DND-41 (cell line): ENCODE measurements at regions not wholly inside any gene's neighbourhood (a gene's known extent, or its start where the extent isn't known, plus 50 kb on each side); places are given as distances from the start of the nearest gene placed in this dataset.

Experiments used
- ATAC-seq: fragments of 200-7000 bp; cut with Tn5 transposase; 3 replicates; pipeline ENCODE4 v1.9.1; 2021; ENCODE audit warnings: low read depth; ENCODE audit not compliant: insufficient read depth
- DNase-seq: peaks from one replicate; pipeline ENCODE4 v3.0.0-alpha.2; 2020
- H2AFZ ChIP-seq: 2 replicates; pipeline ENCODE4 v1.6.0; 2012; ENCODE audit warnings: low read depth, low read length
- H3K27ac ChIP-seq: 2 replicates; pipeline ENCODE4 v1.5.1; 2012; ENCODE audit warnings: low read length, inconsistent platforms
- H3K27me3 ChIP-seq: fragments of 200-600 bp; sonication (generic); 2 replicates; pipeline ENCODE4 v1.6.0; 2012; ENCODE audit warnings: low read length, mild to moderate bottlenecking, inconsistent platforms; ENCODE audit not compliant: insufficient read depth, poor library complexity
- H3K36me3 ChIP-seq: 2 replicates; pipeline ENCODE4 v1.5.1; 2012; ENCODE audit warnings: low read length, inconsistent platforms; ENCODE audit not compliant: insufficient read depth
- H3K4me1 ChIP-seq: 2 replicates; pipeline ENCODE4 v1.5.1; 2012; ENCODE audit warnings: mild to moderate bottlenecking, low read length; ENCODE audit not compliant: insufficient read depth
- H3K4me2 ChIP-seq: 2 replicates; pipeline ENCODE4 v1.6.0; 2012; ENCODE audit warnings: mild to moderate bottlenecking, moderate library complexity, low read length, inconsistent platforms; ENCODE audit not compliant: insufficient read depth
- H3K4me3 ChIP-seq, 2 experiments: fragments of 200-600 bp in 1 of 2; shearing (Covaris generic) in 1 of 2; 2 replicates each; pipeline ENCODE4 v1.5.1; 2012 to 2016; ENCODE audit warnings: inconsistent platforms in 2 of 2, low read length in 2 of 2, mild to moderate bottlenecking in 2 of 2, low read depth in 1 of 2, moderate library complexity in 1 of 2
- H3K79me2 ChIP-seq: 2 replicates; pipeline ENCODE4 v1.6.0; 2012; ENCODE audit warnings: low read length, inconsistent platforms; ENCODE audit not compliant: insufficient read depth
- H3K9ac ChIP-seq: 2 replicates; pipeline ENCODE4 v1.6.0; 2012; ENCODE audit warnings: low read depth, mild to moderate bottlenecking, inconsistent platforms, low read length, moderate library complexity
- H3K9me3 ChIP-seq: 2 replicates; pipeline ENCODE4 v1.5.1; 2012; ENCODE audit warnings: low read length, moderate library complexity, mild to moderate bottlenecking, inconsistent platforms; ENCODE audit not compliant: insufficient read depth, severe bottlenecking
- H4K20me1 ChIP-seq: 2 replicates; pipeline ENCODE4 v1.6.0; 2012; ENCODE audit warnings: low read length; ENCODE audit not compliant: insufficient read depth
- CTCF ChIP-seq: IDR thresholded peaks from 2 replicates; pipeline ENCODE4 v1.5.1; 2012; ENCODE audit warnings: borderline replicate concordance, low read length, moderate library complexity, mild to moderate bottlenecking; ENCODE audit not compliant: poor library complexity, severe bottlenecking; ENCODE audit errors: extremely low read depth
- EZH2 ChIP-seq: IDR thresholded peaks from 3 replicates; pipeline ENCODE4 v1.6.1; 2012; ENCODE audit warnings: borderline replicate concordance, low read depth, mild to moderate bottlenecking, moderate library complexity, low read length, inconsistent platforms; ENCODE audit not compliant: severe bottlenecking

DNA sequence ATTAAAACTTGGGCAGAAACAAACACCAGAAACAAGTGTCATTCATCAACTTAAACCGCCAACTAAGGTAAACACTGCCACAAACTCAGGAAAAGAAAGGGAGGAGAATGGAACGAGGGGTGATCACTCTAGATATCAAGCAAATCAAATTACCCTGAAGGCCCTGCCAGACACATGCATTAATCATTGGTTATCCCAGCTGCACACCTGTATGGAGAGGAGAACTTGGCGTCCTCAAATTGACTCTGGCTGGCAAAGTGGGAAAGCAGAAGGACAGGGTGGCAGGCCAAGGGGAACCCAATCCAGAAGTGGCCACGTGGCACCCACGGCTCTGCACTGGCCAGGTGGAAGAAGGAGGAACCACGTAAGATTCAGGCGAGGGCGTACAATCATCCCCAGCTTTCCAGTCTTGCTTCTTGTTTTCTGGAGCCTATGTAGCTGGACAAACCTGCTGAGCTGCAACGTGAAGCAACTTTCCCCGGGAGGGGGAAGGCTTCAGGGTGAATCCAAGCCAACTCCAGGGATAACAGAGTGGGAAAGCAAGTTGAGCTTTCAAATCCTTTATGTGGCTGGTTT lies 156.2 kb upstream of the JARID2 start:
- H3K9me3 ChIP-seq = no peaks in the 10 kb centered on the region
- no peak overlapping the region for H3K4me3 ChIP-seq
- no peaks in the 10 kb centered on the region for H3K27me3 ChIP-seq
- no peaks in the 10 kb centered on the region for H4K20me1 ChIP-seq
- no peak for DNase-seq
- H3K4me1 ChIP-seq = no peaks in the 10 kb centered on the region
- no peak overlapping the region for H3K4me2 ChIP-seq
- no peak overlapping the region for H3K27ac ChIP-seq
- H3K9ac ChIP-seq = no peak overlapping the region
- no peak for TF ChIP-seq CTCF
- TF ChIP-seq EZH2 = no peak
- no peaks in the 10 kb centered on the region for H3K36me3 ChIP-seq
- H3K79me2 ChIP-seq = no peaks in the 10 kb centered on the region
- ATAC-seq = no peak
- no peak overlapping the region for H2AFZ ChIP-seq

DNA sequence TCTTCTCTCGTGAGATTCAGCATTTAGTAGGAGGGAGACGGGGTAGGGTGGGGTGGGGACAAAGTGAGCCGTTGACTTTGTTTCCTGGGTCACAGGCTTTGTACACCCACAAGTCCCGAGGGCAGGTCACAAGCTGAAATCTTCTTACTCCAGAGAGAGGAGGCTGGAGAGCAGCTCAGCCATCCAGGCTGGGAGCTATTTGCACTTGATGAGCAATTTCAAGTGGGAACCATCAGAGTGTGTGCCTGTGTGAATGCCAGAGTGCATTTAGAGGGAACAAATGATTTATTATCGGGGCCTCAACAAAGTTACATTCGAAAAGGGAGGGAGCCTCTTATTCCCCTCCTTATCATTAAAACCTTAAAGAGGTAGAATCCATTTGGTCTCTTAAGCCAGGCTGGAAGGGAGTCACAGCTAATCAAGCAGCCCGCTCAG lies 155.7 kb upstream of the JARID2 start:
- no peak for ATAC-seq
- no peak overlapping the region for H3K9ac ChIP-seq
- H3K4me3 ChIP-seq = no peak overlapping the region
- H3K36me3 ChIP-seq = no peaks in the 10 kb centered on the region
- H3K4me1 ChIP-seq = no peaks in the 10 kb centered on the region
- H3K27ac ChIP-seq = no peak overlapping the region
- H3K79me2 ChIP-seq = no peaks in the 10 kb centered on the region
- DNase-seq = no peak
- H3K4me2 ChIP-seq = no peak overlapping the region
- H3K27me3 ChIP-seq = no peaks in the 10 kb centered on the region
- H3K9me3 ChIP-seq = no peaks in the 10 kb centered on the region
- TF ChIP-seq CTCF = no peak
- no peak for TF ChIP-seq EZH2
- no peaks in the 10 kb centered on the region for H4K20me1 ChIP-seq
- H2AFZ ChIP-seq = no peak overlapping the region

GRCh38 chr6:15090745-15091384 lies 155.0 kb upstream of the JARID2 start:
- TF ChIP-seq EZH2 = no peak
- Histone ChIP-seq H3K27me3 (no peaks in the 10 kb centered on the region), H3K27ac (no peak overlapping the region), H2AFZ (no peak overlapping the region), H3K36me3 (no peaks in the 10 kb centered on the region), H3K4me1 (no peaks in the 10 kb centered on the region), H3K79me2 (no peaks in the 10 kb centered on the region), H3K4me3 (no peak overlapping the region), H3K9ac (no peak overlapping the region), H3K9me3 (no peaks in the 10 kb centered on the region), H4K20me1 (no peaks in the 10 kb centered on the region), H3K4me2 (no peak overlapping the region)
- DNase-seq = no peak
- no peak for ATAC-seq

- Histone ChIP-seq H3K27ac (no peak overlapping the region), H3K4me3 (no peak overlapping the region), H2AFZ (no peak overlapping the region), H3K36me3 (no peaks in the 10 kb centered on the region), H3K9ac (no peak overlapping the region), H3K4me1 (no peaks in the 10 kb centered on the region), H3K79me2 (no peaks in the 10 kb centered on the region), H3K4me2 (no peak overlapping the region), H4K20me1 (no peaks in the 10 kb centered on the region), H3K9me3 (no peaks in the 10 kb centered on the region), H3K27me3 (no peaks in the 10 kb centered on the region)
- no peak for DNase-seq
- no peak for ATAC-seq
- TF ChIP-seq CTCF (no peak), EZH2 (no peak)
Observed at GRCh38 chr6:15096894-15097837, 148.7 kb upstream of the JARID2 start.
